Keratinocyte (primary cell): ENCODE measurements at regions not wholly inside any gene's neighbourhood (a gene's known extent, or its start where the extent isn't known, plus 50 kb on each side); places are given as distances from the start of the nearest gene placed in this dataset.

ENCODE experiments used
- DNase-seq: peaks from one replicate; pipeline ENCODE4 v3.0.0-alpha.2; 2011; ENCODE audit warnings: low read depth, missing footprints, low spot score
- FAIRE-seq: peaks from 2 replicates; lab custom pipeline; 2011; peaks lifted over from hg19 to GRCh38; lab: Jason Lieb, UNC
- H2AFZ ChIP-seq: 2 replicates; pipeline ENCODE4 v1.6.0; 2012; ENCODE audit warnings: low read length, control low read depth, inconsistent platforms; ENCODE audit not compliant: control insufficient read depth
- H3K27ac ChIP-seq: 2 replicates; pipeline ENCODE4 v1.5.1; 2011; ENCODE audit warnings: low read length; ENCODE audit not compliant: control insufficient read depth, insufficient read depth
- H3K27me3 ChIP-seq: 3 replicates; pipeline ENCODE4 v1.6.0; 2011; ENCODE audit warnings: low read length; ENCODE audit not compliant: control insufficient read depth, insufficient read depth; ENCODE audit errors: extremely low read depth
- H3K36me3 ChIP-seq, 2 experiments: 2 replicates in 1 of 2; 3 replicates in 1 of 2; pipeline ENCODE4 v1.5.1; 2011; ENCODE audit warnings: low read length in 2 of 2, mild to moderate bottlenecking in 1 of 2; ENCODE audit not compliant: control insufficient read depth in 2 of 2, insufficient read depth in 2 of 2; ENCODE audit errors: extremely low read depth in 1 of 2
- H3K4me1 ChIP-seq: 3 replicates; pipeline ENCODE4 v1.5.1; 2011; ENCODE audit warnings: low read length; ENCODE audit not compliant: control insufficient read depth, insufficient read depth; ENCODE audit errors: extremely low read depth
- H3K4me2 ChIP-seq: 3 replicates; pipeline ENCODE4 v1.6.0; 2011; ENCODE audit warnings: low read depth, low read length; ENCODE audit not compliant: control insufficient read depth, insufficient read depth; ENCODE audit errors: extremely low read depth
- H3K4me3 ChIP-seq, 3 experiments: fragments of 200-600 bp in 1 of 3; sonication (generic) in 1 of 3; 2 replicates in 2 of 3; 3 replicates in 1 of 3; pipeline ENCODE4 v1.5.1; 2011 to 2016; ENCODE audit warnings: low read length in 3 of 3, mild to moderate bottlenecking in 3 of 3, control low read depth in 2 of 3, inconsistent platforms in 1 of 3, low read depth in 1 of 3, mixed read lengths in 1 of 3, mixed run types in 1 of 3, moderate library complexity in 1 of 3; ENCODE audit not compliant: control insufficient read depth in 2 of 3, insufficient read depth in 2 of 3; ENCODE audit errors: extremely low read depth in 1 of 3
- H3K79me2 ChIP-seq: 2 replicates; pipeline ENCODE4 v1.6.0; 2012; ENCODE audit warnings: low read length; ENCODE audit not compliant: control insufficient read depth, insufficient read depth
- H3K9ac ChIP-seq: 3 replicates; pipeline ENCODE4 v1.6.0; 2011; ENCODE audit warnings: low read length; ENCODE audit not compliant: control insufficient read depth, insufficient read depth; ENCODE audit errors: extremely low read depth
- H3K9me1 ChIP-seq: 3 replicates; pipeline ENCODE4 v1.6.0; 2011; ENCODE audit warnings: low read length; ENCODE audit not compliant: control insufficient read depth, insufficient read depth; ENCODE audit errors: extremely low read depth
- H3K9me3 ChIP-seq: 2 replicates; pipeline ENCODE4 v1.5.1; 2012; ENCODE audit warnings: low read depth, low read length; ENCODE audit not compliant: control insufficient read depth
- H4K20me1 ChIP-seq: 3 replicates; pipeline ENCODE4 v1.6.0; 2011; ENCODE audit warnings: low read length; ENCODE audit not compliant: control insufficient read depth, insufficient read depth; ENCODE audit errors: extremely low read depth
- EZH2 ChIP-seq: IDR thresholded peaks from one replicate; pipeline ENCODE4 v1.6.1; 2012; ENCODE audit warnings: inconsistent platforms, mild to moderate bottlenecking, low read length, moderate library complexity
- dilution Hi-C: fragments of 300-500 bp; cut with MboI; formaldehyde crosslinking; loops from one replicate; pipeline ENCODE4 v1.7.0; 2020; ENCODE audit warnings: low sequenced_read_pairs; ENCODE audit not compliant: extremely low pct_ligation_motif_present
- TF ChIP-seq, protein P1 (sequence below), 3 experiments: IDR thresholded peaks in 1 of 3; conservative IDR thresholded peaks in 1 of 3; optimal IDR thresholded peaks in 1 of 3; 2 replicates in 2 of 3; 3 replicates in 1 of 3; pipeline versions ENCODE3 to v1.5.1; 2011; ENCODE audit warnings: low read length in 3 of 3, mild to moderate bottlenecking in 3 of 3, moderate library complexity in 2 of 3, control low read depth in 1 of 3, inconsistent platforms in 1 of 3; ENCODE audit not compliant: insufficient read depth in 2 of 3; ENCODE audit errors: extremely low read depth in 1 of 3

DNA sequence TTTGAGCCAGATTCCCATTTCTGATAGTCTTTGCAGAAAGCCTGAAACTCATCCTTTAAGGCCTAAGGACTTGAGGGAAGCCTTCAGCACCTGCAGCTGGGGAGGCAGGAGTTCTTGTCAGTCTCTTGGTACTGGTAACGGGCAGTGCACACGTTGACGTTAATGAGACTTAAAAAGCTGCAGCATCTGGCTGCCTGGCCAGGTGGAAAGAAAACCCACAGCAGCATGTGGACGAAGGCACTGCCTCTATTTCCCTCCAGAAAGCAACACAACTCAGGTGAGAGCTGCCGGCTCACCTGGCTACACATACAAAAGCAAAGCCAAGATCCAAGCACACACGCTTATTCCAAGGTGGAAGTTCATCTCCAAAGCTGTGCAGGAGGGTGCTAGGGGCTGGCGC is 178.8 kb downstream of the ANAPC1 start:
- H3K79me2 ChIP-seq: no peaks in the 10 kb centered on the region
- no peak overlapping the region for H3K4me3 ChIP-seq
- H3K27ac ChIP-seq: no peak overlapping the region
- H3K27me3 ChIP-seq: peaks cover 10% of the 10 kb centered on the region
- no peaks in the 10 kb centered on the region for H4K20me1 ChIP-seq
- no peak overlapping the region for H2AFZ ChIP-seq
- H3K4me2 ChIP-seq: peak overlapping the region; percentile 18
- TF ChIP-seq EZH2: no peak
- TF ChIP-seq, protein P1, sequence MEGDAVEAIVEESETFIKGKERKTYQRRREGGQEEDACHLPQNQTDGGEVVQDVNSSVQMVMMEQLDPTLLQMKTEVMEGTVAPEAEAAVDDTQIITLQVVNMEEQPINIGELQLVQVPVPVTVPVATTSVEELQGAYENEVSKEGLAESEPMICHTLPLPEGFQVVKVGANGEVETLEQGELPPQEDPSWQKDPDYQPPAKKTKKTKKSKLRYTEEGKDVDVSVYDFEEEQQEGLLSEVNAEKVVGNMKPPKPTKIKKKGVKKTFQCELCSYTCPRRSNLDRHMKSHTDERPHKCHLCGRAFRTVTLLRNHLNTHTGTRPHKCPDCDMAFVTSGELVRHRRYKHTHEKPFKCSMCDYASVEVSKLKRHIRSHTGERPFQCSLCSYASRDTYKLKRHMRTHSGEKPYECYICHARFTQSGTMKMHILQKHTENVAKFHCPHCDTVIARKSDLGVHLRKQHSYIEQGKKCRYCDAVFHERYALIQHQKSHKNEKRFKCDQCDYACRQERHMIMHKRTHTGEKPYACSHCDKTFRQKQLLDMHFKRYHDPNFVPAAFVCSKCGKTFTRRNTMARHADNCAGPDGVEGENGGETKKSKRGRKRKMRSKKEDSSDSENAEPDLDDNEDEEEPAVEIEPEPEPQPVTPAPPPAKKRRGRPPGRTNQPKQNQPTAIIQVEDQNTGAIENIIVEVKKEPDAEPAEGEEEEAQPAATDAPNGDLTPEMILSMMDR (optimal IDR thresholded peaks at IDR 0.05 in 1 of 3, IDR thresholded peaks at IDR 0.05 in 1 of 3, conservative IDR thresholded peaks at IDR 0.05 in 1 of 3; ENCODE audit: extremely low read depth in 1 of 3, insufficient read depth in 2 of 3, low read length in 3 of 3): no peak
- peaks cover 42% of the 10 kb centered on the region for H3K4me1 ChIP-seq
- H3K9me3 ChIP-seq: no peaks in the 10 kb centered on the region
- no peak overlapping the region for H3K9ac ChIP-seq
- H3K9me1 ChIP-seq: peaks cover 2% of the 10 kb centered on the region
- FAIRE-seq: no peak
- dilution Hi-C loops: no loop called here
- DNase-seq: no peak
- H3K36me3 ChIP-seq: no peaks in the 10 kb centered on the region

DNA sequence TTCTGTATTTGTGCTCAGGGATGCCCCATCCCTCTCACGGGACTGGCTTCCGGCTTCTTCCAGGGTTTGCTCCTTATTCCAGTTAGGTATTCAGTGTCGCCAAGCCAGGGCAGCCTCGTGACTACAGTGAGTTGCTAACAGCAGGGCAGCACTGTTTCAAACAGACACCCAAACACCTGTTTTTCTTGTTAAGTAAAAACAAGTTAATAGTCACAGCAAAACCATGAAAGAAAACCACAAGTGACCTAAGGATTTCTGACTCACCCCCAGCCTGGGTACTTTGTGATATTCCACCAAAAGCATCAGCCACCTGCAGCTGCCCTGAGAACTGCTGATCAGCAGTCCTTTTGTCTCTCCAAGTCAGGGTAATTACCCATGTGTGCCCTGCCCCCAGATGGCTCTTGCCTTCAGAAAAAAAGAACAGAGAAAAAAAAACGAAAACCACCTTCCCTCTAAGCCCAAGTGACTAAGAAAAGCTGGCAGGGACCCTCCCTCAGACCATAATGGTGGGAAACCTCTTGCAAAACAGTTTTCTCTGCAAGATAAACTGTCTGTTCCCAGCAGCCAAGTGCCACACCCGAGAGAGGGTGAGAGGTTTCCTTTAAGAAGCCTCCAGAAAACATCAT is 178.2 kb downstream of the ANAPC1 start:
- Histone ChIP-seq H3K9ac (no peak overlapping the region), H4K20me1 (no peaks in the 10 kb centered on the region), H3K79me2 (no peaks in the 10 kb centered on the region), H3K4me2 (peak overlapping the region; percentile 18), H2AFZ (no peak overlapping the region), H3K4me3 (no peak overlapping the region), H3K36me3 (no peaks in the 10 kb centered on the region), H3K4me1 (peaks cover 42% of the 10 kb centered on the region), H3K9me1 (peaks cover 2% of the 10 kb centered on the region), H3K27ac (no peak overlapping the region), H3K9me3 (no peaks in the 10 kb centered on the region), H3K27me3 (peaks cover 10% of the 10 kb centered on the region)
- DNase-seq (no peak), FAIRE-seq (peak; percentile 65)
- dilution Hi-C loops: no loop called here
- no peak for TF ChIP-seq EZH2
- TF ChIP-seq, protein P1 (optimal IDR thresholded peaks at IDR 0.05 in 1 of 3, IDR thresholded peaks at IDR 0.05 in 1 of 3, conservative IDR thresholded peaks at IDR 0.05 in 1 of 3; ENCODE audit: extremely low read depth in 1 of 3, insufficient read depth in 2 of 3, low read length in 3 of 3): no peak
